Activated naive CD4-positive, alpha-beta T cell treated with anti-CD3 and anti-CD28 coated beads, Interleukin-2, amount 50 U/mL, for 24 hours (primary cell): ENCODE measurements at regions not wholly inside any gene's neighbourhood (a gene's known extent, or its start where the extent isn't known, plus 50 kb on each side); places are given as distances from the start of the nearest gene placed in this dataset.
"Not testable (repeated sequence)": the region's sequence is repeated elsewhere in the genome, so short reads cannot be mapped to it uniquely, and the experiment has no call there.

Source experiments
- H3K27ac Mint-ChIP-seq: one replicate; pipeline ENCODE4 v1.8.0; 2021; ENCODE audit warnings: mild to moderate bottlenecking, mixed read lengths
- H3K27me3 Mint-ChIP-seq: one replicate; pipeline ENCODE4 v1.8.0; 2021; ENCODE audit warnings: mixed read lengths
- H3K36me3 Mint-ChIP-seq: one replicate; pipeline ENCODE4 v1.8.0; 2021; ENCODE audit warnings: mixed read lengths
- H3K4me1 Mint-ChIP-seq: one replicate; pipeline ENCODE4 v1.8.0; 2021; ENCODE audit warnings: mixed read lengths
- H3K4me3 Mint-ChIP-seq: one replicate; pipeline ENCODE4 v1.8.0; 2021; ENCODE audit warnings: mild to moderate bottlenecking, mixed read lengths
- H3K9me3 Mint-ChIP-seq: one replicate; pipeline ENCODE4 v1.8.0; 2021; ENCODE audit warnings: mixed read lengths

GRCh38 chr10:65793738-65794425, 1132.0 kb upstream of the LRRTM3 start:
- no peaks in the 10 kb centered on the region for H3K36me3 Mint-ChIP-seq
- H3K27me3 Mint-ChIP-seq, result no peaks in the 10 kb centered on the region
- peaks cover 5% of the 10 kb centered on the region for H3K9me3 Mint-ChIP-seq
- H3K27ac Mint-ChIP-seq, result no peak overlapping the region
- no peak overlapping the region for H3K4me3 Mint-ChIP-seq
- H3K4me1 Mint-ChIP-seq, result no peaks in the 10 kb centered on the region

GRCh38 chr10:65794861-65795260, 1131.0 kb upstream of the LRRTM3 start:
- H3K4me3 Mint-ChIP-seq, H3K9me3 Mint-ChIP-seq, H3K27ac Mint-ChIP-seq, H3K27me3 Mint-ChIP-seq, H3K4me1 Mint-ChIP-seq, H3K36me3 Mint-ChIP-seq: not testable (repeated sequence)

- Mint-ChIP-seq H3K9me3 (peaks cover 5% of the 10 kb centered on the region), H3K27me3 (no peaks in the 10 kb centered on the region), H3K4me1 (no peaks in the 10 kb centered on the region), H3K27ac (no peak overlapping the region), H3K36me3 (no peaks in the 10 kb centered on the region), H3K4me3 (no peak overlapping the region)
Observed at GRCh38 chr10:65796472-65796871, 1129.4 kb upstream of the LRRTM3 start.

GRCh38 chr10:65798133-65798532, 1127.7 kb upstream of the LRRTM3 start:
- H3K27me3 Mint-ChIP-seq, result no peaks in the 10 kb centered on the region
- no peaks in the 10 kb centered on the region for H3K4me1 Mint-ChIP-seq
- H3K4me3 Mint-ChIP-seq, result no peak overlapping the region
- peaks cover 5% of the 10 kb centered on the region for H3K9me3 Mint-ChIP-seq
- no peaks in the 10 kb centered on the region for H3K36me3 Mint-ChIP-seq
- no peak overlapping the region for H3K27ac Mint-ChIP-seq

- H3K36me3 Mint-ChIP-seq, result no peaks in the 10 kb centered on the region
- no peak overlapping the region for H3K27ac Mint-ChIP-seq
- no peaks in the 10 kb centered on the region for H3K27me3 Mint-ChIP-seq
- H3K4me3 Mint-ChIP-seq, result no peak overlapping the region
- peaks cover 4% of the 10 kb centered on the region for H3K9me3 Mint-ChIP-seq
- H3K4me1 Mint-ChIP-seq, result no peaks in the 10 kb centered on the region
Observed at GRCh38 chr10:65802391-65802790, 1123.4 kb upstream of the LRRTM3 start.

- H3K27me3 Mint-ChIP-seq, result no peaks in the 10 kb centered on the region
- peaks cover 7% of the 10 kb centered on the region for H3K9me3 Mint-ChIP-seq
- no peaks in the 10 kb centered on the region for H3K4me1 Mint-ChIP-seq
- no peaks in the 10 kb centered on the region for H3K36me3 Mint-ChIP-seq
- no peak overlapping the region for H3K27ac Mint-ChIP-seq
- no peak overlapping the region for H3K4me3 Mint-ChIP-seq
Observed at GRCh38 chr10:65805511-65805910, 1120.3 kb upstream of the LRRTM3 start.

- H3K9me3 Mint-ChIP-seq, result peaks cover 7% of the 10 kb centered on the region
- H3K4me1 Mint-ChIP-seq, result no peaks in the 10 kb centered on the region
- no peaks in the 10 kb centered on the region for H3K27me3 Mint-ChIP-seq
- H3K36me3 Mint-ChIP-seq, result no peaks in the 10 kb centered on the region
- H3K27ac Mint-ChIP-seq, result no peak overlapping the region
- no peak overlapping the region for H3K4me3 Mint-ChIP-seq
Observed at GRCh38 chr10:65805993-65806392, 1119.8 kb upstream of the LRRTM3 start.

- Mint-ChIP-seq H3K9me3 (peaks cover 7% of the 10 kb centered on the region), H3K27me3 (no peaks in the 10 kb centered on the region), H3K4me3 (no peak overlapping the region), H3K27ac (no peak overlapping the region), H3K4me1 (no peaks in the 10 kb centered on the region), H3K36me3 (no peaks in the 10 kb centered on the region)
Observed at GRCh38 chr10:65808687-65809333, 1117.0 kb upstream of the LRRTM3 start.

- Mint-ChIP-seq H3K36me3 (no peaks in the 10 kb centered on the region), H3K4me1 (no peaks in the 10 kb centered on the region), H3K4me3 (no peak overlapping the region), H3K27me3 (no peaks in the 10 kb centered on the region), H3K27ac (no peak overlapping the region), H3K9me3 (peaks cover 7% of the 10 kb centered on the region)
Observed at GRCh38 chr10:65811931-65812525, 1113.8 kb upstream of the LRRTM3 start.

- no peaks in the 10 kb centered on the region for H3K36me3 Mint-ChIP-seq
- no peak overlapping the region for H3K27ac Mint-ChIP-seq
- no peak overlapping the region for H3K4me3 Mint-ChIP-seq
- H3K27me3 Mint-ChIP-seq, result no peaks in the 10 kb centered on the region
- H3K4me1 Mint-ChIP-seq, result no peaks in the 10 kb centered on the region
- H3K9me3 Mint-ChIP-seq, result peaks cover 3% of the 10 kb centered on the region
Observed at GRCh38 chr10:65816536-65816935, 1109.3 kb upstream of the LRRTM3 start.

GRCh38 chr10:65818990-65819389, 1106.8 kb upstream of the LRRTM3 start:
- no peaks in the 10 kb centered on the region for H3K4me1 Mint-ChIP-seq
- H3K36me3 Mint-ChIP-seq, result no peaks in the 10 kb centered on the region
- peaks cover 3% of the 10 kb centered on the region for H3K9me3 Mint-ChIP-seq
- H3K27ac Mint-ChIP-seq, result no peak overlapping the region
- H3K4me3 Mint-ChIP-seq, result no peak overlapping the region
- no peaks in the 10 kb centered on the region for H3K27me3 Mint-ChIP-seq

GRCh38 chr10:65827359-65827758, 1098.5 kb upstream of the LRRTM3 start:
- Mint-ChIP-seq H3K9me3 (no peaks in the 10 kb centered on the region), H3K27ac (no peak overlapping the region), H3K4me1 (no peaks in the 10 kb centered on the region), H3K36me3 (no peaks in the 10 kb centered on the region), H3K27me3 (no peaks in the 10 kb centered on the region), H3K4me3 (no peak overlapping the region)

GRCh38 chr10:65838811-65839210, 1087.0 kb upstream of the LRRTM3 start:
- Mint-ChIP-seq H3K9me3 (no peaks in the 10 kb centered on the region), H3K4me3 (no peak overlapping the region), H3K27me3 (no peaks in the 10 kb centered on the region), H3K4me1 (no peaks in the 10 kb centered on the region), H3K27ac (no peak overlapping the region), H3K36me3 (no peaks in the 10 kb centered on the region)

GRCh38 chr10:65843203-65843602, 1082.6 kb upstream of the LRRTM3 start:
- Mint-ChIP-seq H3K9me3 (no peaks in the 10 kb centered on the region), H3K36me3 (no peaks in the 10 kb centered on the region), H3K27ac (no peak overlapping the region), H3K4me3 (no peak overlapping the region), H3K27me3 (no peaks in the 10 kb centered on the region), H3K4me1 (no peaks in the 10 kb centered on the region)

GRCh38 chr10:65845916-65846315, 1079.9 kb upstream of the LRRTM3 start:
- no peak overlapping the region for H3K4me3 Mint-ChIP-seq
- H3K4me1 Mint-ChIP-seq, result no peaks in the 10 kb centered on the region
- peaks cover 8% of the 10 kb centered on the region for H3K9me3 Mint-ChIP-seq
- no peaks in the 10 kb centered on the region for H3K36me3 Mint-ChIP-seq
- no peaks in the 10 kb centered on the region for H3K27me3 Mint-ChIP-seq
- H3K27ac Mint-ChIP-seq, result no peak overlapping the region

- peaks cover 8% of the 10 kb centered on the region for H3K9me3 Mint-ChIP-seq
Observed at GRCh38 chr10:65846541-65846940, 1079.3 kb upstream of the LRRTM3 start.

More at GRCh38 chr10:65846541-65846940, 1079.3 kb upstream of the LRRTM3 start:
- Mint-ChIP-seq H3K4me1 (no peaks in the 10 kb centered on the region), H3K4me3 (no peak overlapping the region), H3K27me3 (no peaks in the 10 kb centered on the region), H3K36me3 (no peaks in the 10 kb centered on the region), H3K27ac (no peak overlapping the region)
